HCT116 (cell line): ENCODE measurements at regions not wholly inside any gene's neighbourhood (a gene's known extent, or its start where the extent isn't known, plus 50 kb on each side); places are given as distances from the start of the nearest gene placed in this dataset.

ENCODE experiments used
- CTCF ChIP-seq, 3 experiments: fragments of 200-600 bp in 1 of 3; sonication (generic) in 1 of 3; IDR thresholded peaks in 2 of 3; conservative IDR thresholded peaks in 1 of 3; 2 replicates each; pipeline ENCODE4 v1.5.1; 2012 to 2017; ENCODE audit warnings: low read depth in 2 of 3, low read length in 2 of 3, antibody characterized with exemption in 1 of 3, borderline replicate concordance in 1 of 3, control low read depth in 1 of 3, mild to moderate bottlenecking in 1 of 3, mixed read lengths in 1 of 3, mixed run types in 1 of 3, moderate library complexity in 1 of 3; ENCODE audit not compliant: insufficient read depth in 1 of 3
- ELF1 ChIP-seq: IDR thresholded peaks from 2 replicates; pipeline ENCODE4 v1.6.1; 2012; ENCODE audit warnings: low read depth, borderline replicate concordance
- EZH2 ChIP-seq: fragments of 200-600 bp; sonication (generic); IDR thresholded peaks from 2 replicates; pipeline ENCODE4 v1.6.1; 2017; ENCODE audit warnings: antibody characterized with exemption, mixed run types
- EZH2phosphoT487 ChIP-seq: fragments of 200-600 bp; IDR thresholded peaks from 2 replicates; pipeline ENCODE4 v1.6.1; 2018; ENCODE audit warnings: antibody characterized with exemption, borderline replicate concordance
- POLR2A ChIP-seq: IDR thresholded peaks from 2 replicates; pipeline ENCODE4 v1.7.0; 2011; ENCODE audit warnings: borderline replicate concordance; ENCODE audit not compliant: insufficient read depth, insufficient read length; ENCODE audit errors: extremely low read depth
- SIN3A ChIP-seq: IDR thresholded peaks from 2 replicates; pipeline ENCODE4 v1.6.1; 2012; ENCODE audit warnings: low read depth

GRCh38 chr15:69685512-69686452, 233.2 kb downstream of the RPLP1 start:
- TF ChIP-seq CTCF (IDR thresholded peaks at IDR 0.05 in 2 of 3, conservative IDR thresholded peaks at IDR 0.05 in 1 of 3; ENCODE audit: borderline replicate concordance in 1 of 3, insufficient read depth in 1 of 3, low read depth in 2 of 3, low read length in 2 of 3), result no peak
- TF ChIP-seq SIN3A, result no peak
- TF ChIP-seq POLR2A, result no peak
- TF ChIP-seq ELF1, result no peak
- TF ChIP-seq EZH2, result no peak
- TF ChIP-seq EZH2phosphoT487, result no peak
